ENCODE measurements at regions not wholly inside any gene's neighbourhood (a gene's known extent, or its start where the extent isn't known, plus 50 kb on each side); places are given as distances from the start of the nearest gene placed in this dataset.

- H3K27ac Mint-ChIP-seq (ENCODE audit: unreplicated experiment), result no peak overlapping the region
- H3K27me3 Mint-ChIP-seq (ENCODE audit: unreplicated experiment), result peaks cover 9% of the 10 kb centered on the region
- no peak for DNase-seq (ENCODE audit: extremely low spot score, unreplicated experiment)
- H3K4me3 Mint-ChIP-seq (ENCODE audit: unreplicated experiment), result no peak overlapping the region
- no peaks in the 10 kb centered on the region for H3K36me3 Mint-ChIP-seq (ENCODE audit: unreplicated experiment)
- H3K9me3 Mint-ChIP-seq (ENCODE audit: unreplicated experiment), result peaks cover 4% of the 10 kb centered on the region
- no peaks in the 10 kb centered on the region for H3K4me1 Mint-ChIP-seq (ENCODE audit: unreplicated experiment)
- no peak for TF ChIP-seq CTCF (IDR thresholded peaks at IDR 0.05)
Measured at GRCh38 chr12:5374713-5375112, 57.2 kb upstream of the NTF3 start.

DNA sequence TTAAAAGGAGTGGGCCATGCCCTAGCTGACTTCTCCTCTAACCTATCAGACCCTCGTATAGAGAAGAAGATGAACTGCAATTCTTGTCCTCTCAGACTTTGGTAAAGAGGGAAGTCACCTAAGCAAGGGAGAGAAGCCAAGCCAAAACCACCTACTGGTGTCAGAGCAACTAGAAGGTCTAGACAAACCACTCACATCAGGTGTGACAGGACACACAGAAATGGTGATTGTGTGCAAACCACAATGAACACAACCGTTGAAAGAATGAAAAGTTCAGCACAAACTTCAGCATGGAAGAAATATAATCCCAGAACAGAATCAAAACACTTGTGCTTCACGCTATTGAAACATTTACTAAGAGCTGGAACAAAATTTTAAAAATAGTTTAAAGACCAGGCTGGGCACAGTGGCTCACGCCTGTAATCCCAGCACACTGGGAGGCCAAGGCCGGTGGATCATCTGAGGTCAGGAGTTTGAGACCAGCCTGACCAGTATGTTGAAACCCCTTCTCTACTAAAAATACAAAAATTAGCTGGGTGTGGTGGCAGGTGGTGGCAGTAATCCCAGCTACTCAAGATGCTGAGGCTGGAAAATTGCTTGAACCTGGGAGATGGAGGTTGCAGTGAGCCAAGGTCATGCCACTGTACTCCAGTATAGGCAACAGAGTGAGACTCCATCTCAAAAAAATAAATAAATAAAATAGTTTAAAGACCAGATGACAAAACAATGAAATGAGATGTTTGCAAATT, 56.2 kb upstream of the NTF3 start:
- H3K36me3 Mint-ChIP-seq (ENCODE audit: unreplicated experiment), result no peaks in the 10 kb centered on the region
- peaks cover 4% of the 10 kb centered on the region for H3K9me3 Mint-ChIP-seq (ENCODE audit: unreplicated experiment)
- no peaks in the 10 kb centered on the region for H3K4me1 Mint-ChIP-seq (ENCODE audit: unreplicated experiment)
- no peak overlapping the region for H3K4me3 Mint-ChIP-seq (ENCODE audit: unreplicated experiment)
- no peak for TF ChIP-seq CTCF (IDR thresholded peaks at IDR 0.05)
- no peak for DNase-seq (ENCODE audit: extremely low spot score, unreplicated experiment)
- no peak overlapping the region for H3K27ac Mint-ChIP-seq (ENCODE audit: unreplicated experiment)
- peaks cover 1% of the 10 kb centered on the region for H3K27me3 Mint-ChIP-seq (ENCODE audit: unreplicated experiment)

- DNase-seq (ENCODE audit: extremely low spot score, unreplicated experiment), result no peak
- Mint-ChIP-seq H3K4me3 (ENCODE audit: unreplicated experiment) (no peak overlapping the region), H3K27me3 (ENCODE audit: unreplicated experiment) (peaks cover 1% of the 10 kb centered on the region), H3K9me3 (ENCODE audit: unreplicated experiment) (peaks cover 4% of the 10 kb centered on the region), H3K27ac (ENCODE audit: unreplicated experiment) (no peak overlapping the region), H3K36me3 (ENCODE audit: unreplicated experiment) (no peaks in the 10 kb centered on the region), H3K4me1 (ENCODE audit: unreplicated experiment) (no peaks in the 10 kb centered on the region)
- TF ChIP-seq CTCF (IDR thresholded peaks at IDR 0.05), result no peak
Measured at GRCh38 chr12:5376591-5377207, 55.2 kb upstream of the NTF3 start.

GRCh38 chr12:5377997-5378592, 53.8 kb upstream of the NTF3 start:
- no peak for DNase-seq (ENCODE audit: extremely low spot score, unreplicated experiment)

More at GRCh38 chr12:5377997-5378592, 53.8 kb upstream of the NTF3 start:
- no peaks in the 10 kb centered on the region for H3K36me3 Mint-ChIP-seq (ENCODE audit: unreplicated experiment)
- no peak for TF ChIP-seq CTCF (IDR thresholded peaks at IDR 0.05)
- no peak overlapping the region for H3K4me3 Mint-ChIP-seq (ENCODE audit: unreplicated experiment)
- H3K9me3 Mint-ChIP-seq (ENCODE audit: unreplicated experiment), result peaks cover 4% of the 10 kb centered on the region
- no peak overlapping the region for H3K27ac Mint-ChIP-seq (ENCODE audit: unreplicated experiment)
- no peaks in the 10 kb centered on the region for H3K4me1 Mint-ChIP-seq (ENCODE audit: unreplicated experiment)
- peaks cover 1% of the 10 kb centered on the region for H3K27me3 Mint-ChIP-seq (ENCODE audit: unreplicated experiment)

All from osteocyte (in vitro differentiated cells).